NCI-H774 (cell line): ENCODE measurements at regions not wholly inside any gene's neighbourhood (a gene's known extent, or its start where the extent isn't known, plus 50 kb on each side); places are given as distances from the start of the nearest gene placed in this dataset.

Experiments
- DNase-seq: peaks from one replicate; lab custom pipeline; 2025; lab: John Stamatoyannopoulos, UW

DNA sequence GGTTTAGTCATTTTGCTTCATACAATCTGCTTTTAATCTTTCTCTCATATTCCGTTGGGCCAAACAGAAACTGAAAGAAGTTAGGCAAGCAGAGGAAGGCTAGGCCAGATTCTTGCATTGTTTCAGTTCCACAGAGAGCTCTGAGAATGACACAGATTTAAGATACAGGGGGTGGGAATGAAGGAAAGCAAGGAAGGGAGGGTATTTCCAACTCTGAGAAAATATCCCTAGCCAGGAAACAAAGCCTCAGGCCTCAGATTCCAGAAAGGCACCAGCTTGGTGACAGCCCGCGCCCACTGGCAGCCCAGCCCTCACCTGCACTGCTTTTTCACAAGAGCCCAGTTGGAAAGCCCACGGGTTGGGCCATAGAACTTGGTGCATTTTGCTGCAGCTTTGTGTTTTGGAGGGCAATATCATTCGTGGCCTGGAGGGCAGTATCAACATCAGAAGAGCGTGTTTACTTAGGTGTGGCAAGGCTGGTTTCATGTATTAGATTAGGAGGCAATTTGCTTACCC is 63.5 kb downstream of the ENC1 start:
- no peak for DNase-seq

DNA sequence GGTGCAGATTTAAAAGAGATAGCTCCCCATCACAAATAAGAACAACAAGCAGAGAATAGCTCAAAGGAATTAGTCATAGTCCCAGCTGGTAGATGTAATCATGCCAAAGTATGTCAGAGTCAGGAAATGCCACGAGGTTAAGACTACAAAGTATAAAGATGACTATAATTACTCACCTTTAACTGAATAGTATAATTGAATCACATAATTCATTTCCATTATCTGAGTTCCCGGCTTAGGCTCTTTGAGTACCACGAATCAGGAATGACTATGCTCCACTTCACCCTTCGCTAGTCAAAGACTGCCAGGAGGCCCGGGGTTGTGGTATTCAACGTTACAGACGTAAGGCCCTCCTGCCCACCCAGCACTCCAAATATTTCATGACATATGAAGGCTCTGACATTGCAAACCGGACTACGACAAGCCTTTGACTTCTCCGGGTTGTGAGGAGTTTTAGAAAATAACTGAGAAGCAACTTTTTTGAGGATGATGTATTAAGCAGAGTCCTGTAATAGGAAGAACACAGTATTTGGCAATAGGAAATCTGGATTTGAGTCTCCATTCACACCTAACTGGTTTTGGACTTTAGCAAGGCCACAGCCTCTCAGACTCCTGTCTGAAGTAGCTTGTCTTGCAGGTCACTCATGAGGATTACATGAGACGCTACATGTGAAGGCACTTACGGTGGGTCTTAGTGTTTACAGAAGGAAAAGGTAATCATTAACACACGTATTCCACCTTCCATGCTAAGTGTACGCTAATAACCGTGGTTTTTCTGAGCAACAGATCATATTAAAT is 64.6 kb downstream of the ENC1 start:
- DNase-seq = no peak

DNA sequence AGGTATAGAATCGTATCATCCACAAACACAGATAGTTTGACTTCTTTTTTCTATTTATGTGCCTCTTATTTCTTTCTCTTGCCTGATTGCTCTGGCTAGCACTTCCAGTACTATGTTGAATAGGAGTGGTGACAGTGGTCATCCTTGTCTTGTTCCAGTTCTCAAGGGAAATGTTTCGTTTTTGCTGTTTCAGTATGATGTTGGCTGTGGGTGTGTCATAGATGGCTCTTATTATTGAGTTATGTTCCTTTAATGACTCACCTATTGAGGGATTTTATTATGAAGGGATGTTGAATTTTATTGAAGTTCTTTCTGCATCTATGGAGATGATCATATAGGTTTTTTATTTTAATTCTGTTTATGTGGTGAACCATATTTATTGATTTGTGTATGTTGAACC is 70.3 kb downstream of the ENC1 start:
- no peak for DNase-seq

DNA sequence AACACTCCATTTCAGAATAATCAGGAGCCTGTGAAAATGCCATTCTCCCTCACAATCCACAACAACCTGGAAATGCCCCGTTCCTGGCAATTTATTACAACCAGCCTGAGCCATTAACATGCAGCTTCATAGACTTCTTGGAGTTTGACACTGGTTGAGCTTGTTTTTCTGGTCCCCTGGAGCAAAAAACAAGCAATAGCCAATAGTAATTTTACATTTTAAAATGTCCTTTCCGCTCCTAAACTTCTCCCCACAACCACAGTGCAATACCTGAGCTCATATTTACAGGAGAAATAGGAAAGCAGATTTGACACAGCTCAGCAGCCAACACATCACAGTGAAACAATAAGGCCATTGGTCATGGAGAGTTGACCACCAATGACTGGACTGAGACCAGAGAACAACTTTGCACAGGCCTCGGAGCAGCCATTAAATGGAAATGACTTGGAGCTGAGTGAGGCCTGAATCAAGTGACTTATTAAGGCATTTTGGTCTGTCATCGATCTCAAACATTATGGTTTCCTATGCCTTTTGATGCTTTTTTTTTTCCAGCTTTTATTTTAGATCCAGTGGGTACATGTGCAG is 73.0 kb downstream of the ENC1 start:
- DNase-seq = no peak

DNA sequence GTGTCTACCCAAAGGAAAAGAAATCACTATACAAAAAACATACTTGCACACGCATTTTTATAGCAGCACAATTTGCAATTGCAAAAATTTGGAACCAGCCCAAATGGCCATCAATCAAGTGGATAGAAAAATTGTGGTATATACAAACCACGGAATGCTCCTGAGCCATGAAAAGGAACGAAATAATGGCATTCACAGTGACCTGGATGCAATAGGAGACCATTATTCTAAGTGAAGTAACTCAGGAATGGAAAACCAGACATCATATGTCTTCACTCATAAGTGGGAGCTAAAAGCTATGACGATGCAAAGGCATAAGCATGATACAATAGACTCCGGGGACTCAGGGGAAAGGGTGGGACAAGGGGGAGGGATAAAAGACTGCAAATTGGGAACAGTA is 78.4 kb downstream of the ENC1 start:
- no peak for DNase-seq

DNA sequence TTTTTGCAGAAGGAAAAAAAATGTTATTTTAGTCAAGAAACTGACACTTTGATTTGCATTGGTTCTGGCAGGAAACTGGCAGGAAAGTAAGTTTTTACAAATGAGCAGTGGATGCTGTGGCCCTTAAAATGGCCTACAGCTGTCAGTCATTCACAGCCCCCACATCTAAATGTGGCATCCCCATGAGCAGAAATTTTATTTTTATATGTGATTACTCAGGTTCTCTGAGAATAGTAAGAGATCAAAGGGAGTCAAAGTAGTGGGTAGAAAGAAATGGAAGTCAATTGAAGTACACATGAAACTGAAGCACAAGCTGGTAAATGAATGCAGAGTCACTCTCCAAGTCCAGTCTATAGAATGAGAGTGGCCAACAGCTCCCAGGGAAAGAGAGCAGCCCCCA is 80.3 kb downstream of the ENC1 start:
- DNase-seq = no peak

DNA sequence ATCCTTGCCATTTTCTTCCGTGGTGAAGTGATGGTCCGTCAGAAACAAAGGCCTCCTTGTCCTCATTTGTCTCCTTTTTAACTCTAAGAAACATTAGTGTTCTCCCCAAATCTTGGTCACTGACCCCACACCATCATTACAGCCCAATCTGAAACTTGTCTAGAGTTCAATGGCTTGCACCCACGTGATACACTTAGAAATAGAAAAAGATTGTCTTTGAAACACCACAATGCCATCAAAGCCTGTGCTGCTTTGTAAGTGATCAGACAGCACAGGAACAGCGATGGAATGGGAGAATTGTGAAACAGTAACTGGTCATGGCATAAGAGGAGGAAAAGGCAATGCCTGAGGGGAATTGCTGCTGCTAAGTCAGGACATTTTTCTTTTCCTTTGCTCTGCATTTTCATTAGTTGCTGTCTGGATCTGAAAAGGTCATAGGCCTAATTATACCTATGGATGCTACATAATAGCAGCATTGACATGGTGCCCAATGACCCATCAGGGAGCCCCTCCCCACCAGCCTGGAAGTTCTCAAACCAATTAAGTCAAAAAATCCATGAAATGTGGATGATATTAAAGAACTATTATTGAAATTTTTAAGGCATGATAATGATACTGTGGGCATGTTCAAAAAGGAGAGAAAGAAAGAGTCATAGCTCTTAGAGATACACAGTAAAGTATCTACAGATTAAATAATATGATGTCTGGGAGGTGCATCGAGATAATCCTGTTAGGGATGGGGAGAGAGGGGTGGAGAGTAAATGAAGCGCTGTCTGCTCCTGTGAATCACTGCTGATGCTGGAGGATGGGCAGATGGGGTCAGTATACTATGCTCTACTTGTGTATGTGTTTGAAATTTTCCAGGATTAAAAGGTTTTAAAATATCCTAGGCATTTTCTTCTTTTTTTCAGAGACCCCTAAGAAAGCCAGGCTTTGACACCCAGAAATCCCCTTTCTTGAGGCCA is 83.6 kb downstream of the ENC1 start:
- no peak for DNase-seq

DNA sequence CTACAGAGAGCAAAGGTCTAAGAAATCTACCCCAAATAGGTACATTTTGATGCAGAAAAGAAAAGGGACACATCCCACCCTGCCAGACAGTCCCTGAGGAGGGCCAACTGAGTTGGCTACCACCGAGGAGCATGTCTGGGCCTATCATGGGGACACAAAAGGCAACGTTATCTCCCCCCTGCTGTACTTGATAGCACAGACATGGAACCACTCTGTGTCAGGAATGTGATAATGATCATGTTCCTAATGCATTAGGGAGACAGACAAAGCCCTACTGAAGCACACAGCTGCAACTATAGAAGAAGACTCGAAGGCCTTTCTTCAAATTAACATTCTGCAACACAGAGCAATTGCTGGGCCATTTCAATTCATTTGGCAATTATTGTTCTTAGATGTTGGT is 84.5 kb downstream of the ENC1 start:
- no peak for DNase-seq

DNA sequence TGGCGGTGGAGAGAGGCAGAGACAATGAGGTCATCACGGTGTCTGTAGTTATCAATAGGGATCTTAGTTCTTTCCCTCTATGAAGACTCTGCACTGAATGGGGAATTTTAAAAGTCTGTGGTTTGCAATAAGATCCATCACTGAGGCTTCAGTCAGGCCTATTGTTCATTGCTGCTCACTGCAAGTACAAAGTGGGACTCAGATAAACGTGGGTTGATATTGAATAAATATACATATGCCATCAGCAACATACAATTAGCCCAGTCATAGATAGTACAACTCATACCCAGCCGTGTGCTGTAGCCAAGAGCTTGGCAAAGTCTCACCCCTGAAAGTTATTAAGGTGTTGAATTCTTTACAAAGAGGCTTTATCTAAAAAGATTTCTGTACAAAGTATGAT is 88.4 kb downstream of the ENC1 start:
- DNase-seq = no peak

DNA sequence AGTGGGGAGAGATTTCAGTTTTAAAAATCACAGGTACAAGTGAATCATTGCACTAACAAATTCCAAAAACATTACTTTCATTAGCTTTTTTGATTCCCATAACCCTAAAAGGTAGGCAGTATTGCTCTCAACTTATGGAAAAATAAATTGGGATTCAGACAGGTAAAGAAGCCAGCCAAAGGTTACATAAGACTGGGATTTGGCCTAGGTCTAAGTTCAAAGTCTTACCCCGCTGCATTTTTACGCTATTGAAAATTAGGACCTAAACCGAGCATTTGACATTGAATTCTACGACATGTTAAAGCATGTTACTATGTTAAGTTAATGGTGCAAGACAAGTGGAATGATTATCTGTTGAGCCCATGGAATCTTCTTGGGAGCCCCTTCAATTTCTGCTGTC is 89.6 kb downstream of the ENC1 start:
- DNase-seq = no peak

DNA sequence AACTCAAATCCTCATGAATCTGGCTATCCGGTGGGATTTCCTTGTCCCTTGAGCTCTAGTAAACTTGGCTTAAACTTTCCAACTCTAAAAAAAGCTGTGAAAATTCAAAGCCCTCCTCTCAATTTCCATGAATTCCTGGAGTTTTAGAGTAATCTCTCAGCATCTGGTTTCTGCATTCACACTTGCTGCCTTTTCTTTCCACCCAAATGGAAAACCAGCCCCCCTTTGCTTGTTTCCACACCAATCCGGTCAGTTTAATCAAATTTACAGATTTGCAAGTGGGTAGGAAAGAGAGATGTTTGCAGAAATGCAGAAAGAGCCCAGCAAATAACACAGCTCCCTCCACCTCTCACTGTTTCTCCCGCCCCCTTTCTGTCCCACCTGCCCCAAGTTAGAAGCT is 91.1 kb downstream of the ENC1 start:
- no peak for DNase-seq

DNA sequence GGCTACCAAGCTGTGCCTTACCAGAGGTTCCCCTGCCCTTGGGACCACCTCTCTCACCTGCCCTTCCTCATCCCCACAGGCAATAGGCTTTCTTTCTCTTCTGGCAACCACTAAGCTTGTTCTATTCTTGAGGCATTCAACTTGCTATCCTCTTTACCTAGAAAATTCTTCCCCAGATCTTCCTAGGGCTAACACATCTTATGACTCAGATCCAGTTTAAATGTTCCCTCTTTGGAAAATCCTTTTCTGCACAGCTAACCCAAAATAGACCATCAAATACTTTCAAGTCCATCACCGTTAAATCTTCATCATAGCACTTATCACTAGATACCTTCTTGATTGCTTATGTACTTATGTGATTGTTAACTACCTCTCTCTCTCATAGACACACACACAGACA is 93.7 kb downstream of the ENC1 start:
- DNase-seq = no peak

DNA sequence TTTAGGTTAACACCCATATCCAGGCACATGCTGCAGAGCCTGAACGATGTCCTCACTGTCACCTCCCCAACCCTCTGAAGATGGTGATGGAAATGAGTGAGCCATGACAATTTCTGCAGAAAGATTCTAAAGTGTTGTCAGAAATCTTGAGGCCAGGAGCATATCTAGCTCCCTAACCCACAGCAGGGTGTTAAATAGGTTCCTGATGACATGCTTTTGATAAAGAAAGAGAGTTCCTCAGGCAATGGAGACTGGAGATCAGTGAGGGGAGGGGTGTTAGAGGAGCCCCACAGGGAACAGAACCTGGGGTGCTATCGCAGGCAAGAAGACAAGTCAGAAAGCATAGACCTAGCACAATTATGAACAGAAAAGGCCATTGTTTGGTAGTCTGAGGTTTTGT is 95.7 kb downstream of the ENC1 start:
- no peak for DNase-seq

DNA sequence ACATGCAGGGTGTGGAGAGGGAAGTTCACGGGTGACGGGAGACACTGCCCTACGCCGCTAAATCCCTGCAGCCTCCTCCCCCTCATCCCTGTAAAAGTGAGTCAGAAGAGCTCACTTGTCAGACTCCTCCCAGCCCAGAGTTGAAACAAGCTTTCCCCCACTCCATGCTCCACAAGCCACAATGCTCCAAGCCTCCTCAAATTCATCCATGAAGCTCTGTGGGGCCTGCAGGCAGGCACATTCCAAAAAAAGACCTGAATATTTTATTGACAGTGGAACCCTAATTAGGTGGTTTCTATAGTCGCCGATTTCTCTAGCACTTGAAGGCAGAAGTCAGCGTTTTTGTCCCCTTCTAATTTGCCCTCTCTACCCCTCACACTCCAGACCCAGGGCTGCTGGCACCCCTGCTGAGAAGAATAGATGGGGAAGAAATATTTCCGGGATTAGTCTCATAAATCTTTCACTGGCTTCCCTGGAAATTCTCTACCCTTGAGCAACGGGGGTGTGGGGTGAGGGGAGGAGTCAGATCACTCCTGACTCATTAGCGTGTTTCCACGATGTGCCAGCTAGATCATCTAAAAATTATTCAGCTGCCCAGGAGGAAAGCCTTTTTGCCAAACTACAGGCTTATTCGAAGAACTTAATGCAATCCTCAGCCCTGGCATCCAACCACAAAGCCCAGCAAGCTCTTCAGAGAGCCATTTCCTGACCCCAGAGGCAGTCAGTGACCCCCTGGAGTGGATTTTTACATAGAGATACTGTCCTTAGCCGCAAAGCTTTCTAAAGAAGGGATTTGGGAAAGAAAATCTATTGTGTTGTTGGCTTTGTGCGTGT is 97.1 kb downstream of the ENC1 start:
- DNase-seq = peak; percentile 12

DNA sequence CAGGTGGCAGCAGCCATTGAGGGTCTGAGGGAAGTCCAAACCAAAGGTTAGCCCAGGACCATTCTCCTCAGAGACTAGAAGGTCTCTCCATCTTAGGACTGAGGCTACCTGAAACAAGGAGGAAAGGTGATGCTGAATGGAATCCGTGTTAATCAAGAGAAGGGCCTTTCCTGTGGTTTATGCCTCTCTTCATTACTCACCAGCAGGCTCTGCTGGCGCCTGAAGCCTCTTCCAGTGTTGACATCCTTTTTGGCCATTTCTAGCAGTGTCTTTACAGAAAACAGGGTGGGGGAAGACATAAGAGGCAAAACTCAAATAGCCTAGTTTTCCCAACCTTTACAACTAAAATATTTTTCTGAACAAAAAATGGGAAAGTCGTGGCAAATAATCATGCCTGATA is 98.0 kb downstream of the ENC1 start:
- DNase-seq = no peak

DNA sequence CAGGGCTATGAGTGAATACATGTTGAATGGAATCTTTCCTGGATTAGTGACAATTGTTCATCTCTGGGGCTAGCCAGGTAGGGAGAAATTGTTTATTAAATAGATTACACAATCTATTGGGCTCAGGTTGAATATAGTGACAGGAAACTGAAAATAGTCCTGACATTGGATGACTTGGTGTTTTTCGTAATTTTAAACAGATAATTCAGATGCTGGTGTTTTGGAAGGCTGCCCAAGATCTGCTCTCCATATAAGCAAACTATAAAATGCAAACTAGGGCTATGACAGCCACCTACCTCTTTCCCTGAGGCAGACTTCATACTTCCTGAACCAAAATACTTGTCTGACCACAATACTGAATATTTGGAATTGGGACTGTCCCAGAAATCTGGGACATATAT is 99.1 kb downstream of the ENC1 start:
- DNase-seq = no peak

DNA sequence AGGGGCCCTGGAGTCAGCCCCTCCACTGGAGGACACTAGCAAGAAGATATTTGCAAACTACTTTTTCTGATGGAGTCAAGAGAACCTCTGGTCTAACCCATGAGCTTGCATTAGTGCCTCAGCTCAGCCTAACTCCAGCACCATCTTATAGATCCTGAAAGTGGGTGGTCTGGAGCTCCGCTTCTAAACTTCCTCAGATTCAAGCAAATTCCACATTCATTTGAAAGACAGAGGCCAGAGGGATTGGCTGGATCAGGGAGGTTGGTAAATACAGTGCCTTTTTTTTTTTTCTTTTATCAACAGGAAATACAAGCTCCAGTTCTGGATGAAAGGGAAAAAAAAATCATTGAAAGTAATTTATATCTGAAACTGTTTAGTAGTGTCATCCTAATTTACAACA is 99.9 kb downstream of the ENC1 start:
- no peak for DNase-seq

DNA sequence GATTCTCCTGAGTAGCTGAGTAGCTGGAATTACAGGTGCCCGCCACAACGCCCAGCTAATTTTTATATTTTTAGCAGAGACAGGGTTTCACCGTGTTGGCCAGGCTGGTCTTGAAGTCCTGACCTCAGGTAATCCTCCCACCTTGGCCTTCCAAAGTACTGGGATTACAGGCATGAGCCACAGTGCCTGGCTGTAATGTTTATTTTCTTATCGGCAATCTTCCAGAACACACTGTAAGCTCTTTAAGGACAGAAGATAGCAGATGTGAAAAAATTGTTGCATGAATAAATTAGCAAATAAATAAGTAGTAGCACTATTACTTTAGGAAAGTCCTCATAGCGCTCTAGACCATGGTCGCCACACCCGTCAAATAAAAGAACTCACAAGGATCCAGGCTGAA is 100.5 kb downstream of the ENC1 start:
- DNase-seq = no peak

DNA sequence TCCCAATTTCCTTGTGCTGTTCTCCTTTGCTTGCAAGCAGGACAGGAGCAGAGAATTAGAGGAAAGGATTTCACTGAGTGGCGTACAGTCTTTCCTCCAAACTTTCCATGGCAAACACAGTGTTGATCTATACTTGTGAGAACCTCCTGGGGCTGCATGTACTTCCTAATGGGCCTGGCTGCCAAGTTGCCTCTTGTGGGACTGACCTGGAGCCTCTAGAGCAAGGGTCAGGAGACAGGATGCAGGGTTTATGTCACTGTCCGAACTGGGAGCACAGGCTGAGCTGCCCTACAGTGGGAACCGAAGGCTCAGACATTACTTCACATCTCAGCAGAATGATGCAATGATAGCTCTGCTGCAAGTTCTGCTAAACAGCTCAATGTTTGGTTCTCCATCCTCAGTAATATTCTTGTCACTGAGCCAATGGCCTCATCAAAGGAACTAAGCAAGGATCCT is 102.3 kb downstream of the ENC1 start:
- DNase-seq = no peak

DNA sequence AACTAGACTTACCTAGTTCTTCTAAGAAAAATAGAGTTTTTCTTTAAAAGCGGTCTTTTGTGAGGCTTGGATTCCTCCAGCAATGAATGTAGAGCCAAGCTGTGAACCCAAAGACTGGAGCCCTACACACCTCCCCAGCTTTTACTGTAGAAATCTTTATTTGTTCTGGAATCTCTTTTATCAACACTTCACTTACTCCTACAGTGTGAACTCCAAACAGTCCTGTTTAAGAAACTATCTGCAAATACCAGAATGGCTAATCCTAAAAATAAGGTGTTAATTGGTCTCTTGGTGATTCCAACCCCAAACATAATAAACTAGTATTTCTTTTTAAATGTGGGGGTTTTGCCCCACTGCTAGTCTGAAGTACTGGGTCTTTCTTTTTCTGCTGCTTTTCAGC is 103.9 kb downstream of the ENC1 start:
- no peak for DNase-seq

DNA sequence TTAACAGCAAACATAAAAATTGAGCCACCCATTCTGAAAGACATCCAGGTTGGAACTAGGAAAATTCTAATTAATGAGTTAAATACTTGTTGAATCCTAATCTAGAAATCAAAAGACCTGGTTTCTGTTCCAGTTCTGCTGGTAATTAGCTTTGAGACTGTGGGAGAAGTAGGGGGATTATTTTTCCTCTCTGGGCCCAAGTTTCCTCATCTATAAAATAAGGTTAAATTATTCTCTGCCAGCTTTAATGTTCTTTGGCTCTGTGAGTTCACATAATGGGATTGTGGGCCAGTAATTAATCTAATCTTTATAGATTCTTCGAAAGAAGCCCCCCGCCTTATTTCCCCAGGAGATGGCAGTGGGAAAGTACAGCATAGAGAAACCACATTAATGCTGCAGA is 104.6 kb downstream of the ENC1 start:
- DNase-seq = no peak
